ENCODE measurements at regions not wholly inside any gene's neighbourhood (a gene's known extent, or its start where the extent isn't known, plus 50 kb on each side); places are given as distances from the start of the nearest gene placed in this dataset.

- no peak for TF ChIP-seq CTCF (conservative IDR thresholded peaks at IDR 0.05; ENCODE audit: low read length)
- no peak for TF ChIP-seq EZH2phosphoT487 (IDR thresholded peaks at IDR 0.05; ENCODE audit: borderline replicate concordance)
Observed at GRCh38 chr9:36456480-36457065, 56.5 kb upstream of the RNF38 start.
